ENCODE measurements at regions not wholly inside any gene's neighbourhood (a gene's known extent, or its start where the extent isn't known, plus 50 kb on each side); places are given as distances from the start of the nearest gene placed in this dataset.

GRCh38 chr4:124097447-124097846 lies 615.1 kb downstream of the ANKRD50 start:
- no peak overlapping the region for H3K27ac ChIP-seq (ENCODE audit: low read depth, low read length)
- H3K9me2 ChIP-seq (replicated peaks; ENCODE audit: control insufficient read depth, low read length): no peaks in the 10 kb centered on the region
- H4K20me1 ChIP-seq (ENCODE audit: control insufficient read depth, insufficient read depth, low read depth, low read length): no peaks in the 10 kb centered on the region
- no peaks in the 10 kb centered on the region for H3K9me3 ChIP-seq (ENCODE audit: control insufficient read depth, insufficient read depth, low read length)
- H3K79me2 ChIP-seq (ENCODE audit: control insufficient read depth, low read length): no peaks in the 10 kb centered on the region
- no peaks in the 10 kb centered on the region for H3K36me3 ChIP-seq (ENCODE audit: control insufficient read depth, low read length)
- H3K4me3 ChIP-seq (ENCODE audit: low read length): no peak overlapping the region
- no peaks in the 10 kb centered on the region for H3K27me3 ChIP-seq (ENCODE audit: control insufficient read depth, low read length)
- no peaks in the 10 kb centered on the region for H3K4me1 ChIP-seq (ENCODE audit: control insufficient read depth, low read length)
- H3F3A ChIP-seq (ENCODE audit: control insufficient read depth, insufficient read depth): no peaks in the 10 kb centered on the region
- no peak overlapping the region for H3K4me2 ChIP-seq (ENCODE audit: low read length)
- no peak for TF ChIP-seq EZH2phosphoT487 (IDR thresholded peaks at IDR 0.05; ENCODE audit: borderline replicate concordance, low read length)
- TF ChIP-seq, protein P1, sequence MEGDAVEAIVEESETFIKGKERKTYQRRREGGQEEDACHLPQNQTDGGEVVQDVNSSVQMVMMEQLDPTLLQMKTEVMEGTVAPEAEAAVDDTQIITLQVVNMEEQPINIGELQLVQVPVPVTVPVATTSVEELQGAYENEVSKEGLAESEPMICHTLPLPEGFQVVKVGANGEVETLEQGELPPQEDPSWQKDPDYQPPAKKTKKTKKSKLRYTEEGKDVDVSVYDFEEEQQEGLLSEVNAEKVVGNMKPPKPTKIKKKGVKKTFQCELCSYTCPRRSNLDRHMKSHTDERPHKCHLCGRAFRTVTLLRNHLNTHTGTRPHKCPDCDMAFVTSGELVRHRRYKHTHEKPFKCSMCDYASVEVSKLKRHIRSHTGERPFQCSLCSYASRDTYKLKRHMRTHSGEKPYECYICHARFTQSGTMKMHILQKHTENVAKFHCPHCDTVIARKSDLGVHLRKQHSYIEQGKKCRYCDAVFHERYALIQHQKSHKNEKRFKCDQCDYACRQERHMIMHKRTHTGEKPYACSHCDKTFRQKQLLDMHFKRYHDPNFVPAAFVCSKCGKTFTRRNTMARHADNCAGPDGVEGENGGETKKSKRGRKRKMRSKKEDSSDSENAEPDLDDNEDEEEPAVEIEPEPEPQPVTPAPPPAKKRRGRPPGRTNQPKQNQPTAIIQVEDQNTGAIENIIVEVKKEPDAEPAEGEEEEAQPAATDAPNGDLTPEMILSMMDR (IDR thresholded peaks at IDR 0.05; ENCODE audit: low read depth, low read length, poor library complexity, severe bottlenecking): no peak

GRCh38 chr4:124104101-124104500 lies 608.4 kb downstream of the ANKRD50 start:
- TF ChIP-seq, protein P1 (IDR thresholded peaks at IDR 0.05; ENCODE audit: low read depth, low read length, poor library complexity, severe bottlenecking): no peak
- no peak for TF ChIP-seq EZH2phosphoT487 (IDR thresholded peaks at IDR 0.05; ENCODE audit: borderline replicate concordance, low read length)
- no peaks in the 10 kb centered on the region for H3K27me3 ChIP-seq (ENCODE audit: control insufficient read depth, low read length)

GRCh38 chr4:124104628-124105027 lies 607.9 kb downstream of the ANKRD50 start:
- no peaks in the 10 kb centered on the region for H3F3A ChIP-seq (ENCODE audit: control insufficient read depth, insufficient read depth)
- H3K9me2 ChIP-seq (replicated peaks; ENCODE audit: control insufficient read depth, low read length): no peaks in the 10 kb centered on the region
- no peaks in the 10 kb centered on the region for H3K9me3 ChIP-seq (ENCODE audit: control insufficient read depth, insufficient read depth, low read length)
- H3K36me3 ChIP-seq (ENCODE audit: control insufficient read depth, low read length): no peaks in the 10 kb centered on the region
- H3K79me2 ChIP-seq (ENCODE audit: control insufficient read depth, low read length): no peaks in the 10 kb centered on the region
- H3K4me2 ChIP-seq (ENCODE audit: low read length): no peak overlapping the region
- TF ChIP-seq, protein P1 (IDR thresholded peaks at IDR 0.05; ENCODE audit: low read depth, low read length, poor library complexity, severe bottlenecking): no peak
- TF ChIP-seq EZH2phosphoT487 (IDR thresholded peaks at IDR 0.05; ENCODE audit: borderline replicate concordance, low read length): no peak
- no peaks in the 10 kb centered on the region for H4K20me1 ChIP-seq (ENCODE audit: control insufficient read depth, insufficient read depth, low read depth, low read length)
- no peak overlapping the region for H3K27ac ChIP-seq (ENCODE audit: low read depth, low read length)
- H3K4me3 ChIP-seq (ENCODE audit: low read length): no peak overlapping the region
- H3K4me1 ChIP-seq (ENCODE audit: control insufficient read depth, low read length): no peaks in the 10 kb centered on the region
- no peaks in the 10 kb centered on the region for H3K27me3 ChIP-seq (ENCODE audit: control insufficient read depth, low read length)

More at GRCh38 chr4:124104101-124104500, 608.4 kb downstream of the ANKRD50 start:
- Histone ChIP-seq H4K20me1 (ENCODE audit: control insufficient read depth, insufficient read depth, low read depth, low read length) (no peaks in the 10 kb centered on the region), H3K4me1 (ENCODE audit: control insufficient read depth, low read length) (no peaks in the 10 kb centered on the region), H3K4me2 (ENCODE audit: low read length) (no peak overlapping the region), H3K4me3 (ENCODE audit: low read length) (no peak overlapping the region), H3K79me2 (ENCODE audit: control insufficient read depth, low read length) (no peaks in the 10 kb centered on the region), H3F3A (ENCODE audit: control insufficient read depth, insufficient read depth) (no peaks in the 10 kb centered on the region), H3K9me3 (ENCODE audit: control insufficient read depth, insufficient read depth, low read length) (no peaks in the 10 kb centered on the region), H3K36me3 (ENCODE audit: control insufficient read depth, low read length) (no peaks in the 10 kb centered on the region), H3K27ac (ENCODE audit: low read depth, low read length) (no peak overlapping the region), H3K9me2 (replicated peaks; ENCODE audit: control insufficient read depth, low read length) (no peaks in the 10 kb centered on the region)

Data from DOHH2 (cell line).